Keratinocyte (primary cell): ENCODE measurements at regions not wholly inside any gene's neighbourhood (a gene's known extent, or its start where the extent isn't known, plus 50 kb on each side); places are given as distances from the start of the nearest gene placed in this dataset.

Source experiments
- CTCF ChIP-seq, 3 experiments: IDR thresholded peaks in 1 of 3; conservative IDR thresholded peaks in 1 of 3; optimal IDR thresholded peaks in 1 of 3; 2 replicates in 2 of 3; 3 replicates in 1 of 3; pipeline versions ENCODE3 to v1.5.1; 2011; ENCODE audit warnings: low read length in 3 of 3, mild to moderate bottlenecking in 3 of 3, moderate library complexity in 2 of 3, control low read depth in 1 of 3, inconsistent platforms in 1 of 3; ENCODE audit not compliant: insufficient read depth in 2 of 3; ENCODE audit errors: extremely low read depth in 1 of 3
- EZH2 ChIP-seq: IDR thresholded peaks from one replicate; pipeline ENCODE4 v1.6.1; 2012; ENCODE audit warnings: inconsistent platforms, mild to moderate bottlenecking, low read length, moderate library complexity

- TF ChIP-seq CTCF (optimal IDR thresholded peaks at IDR 0.05 in 1 of 3, IDR thresholded peaks at IDR 0.05 in 1 of 3, conservative IDR thresholded peaks at IDR 0.05 in 1 of 3; ENCODE audit: extremely low read depth in 1 of 3, insufficient read depth in 2 of 3, low read length in 3 of 3) (no peak), EZH2 (no peak)
These were observed 82.6 kb upstream of the ABCB5 start for GRCh38 chr7:20532890-20533289.
